ENCODE measurements at regions not wholly inside any gene's neighbourhood (a gene's known extent, or its start where the extent isn't known, plus 50 kb on each side); places are given as distances from the start of the nearest gene placed in this dataset.
A peak's percentile ranks its signal among the peaks of the same experiment; 100 is the strongest.
"Not testable (repeated sequence)": the region's sequence is repeated elsewhere in the genome, so short reads cannot be mapped to it uniquely, and the experiment has no call there.

GRCh38 chr18:46179306-46179705 lies 75.1 kb downstream of the HAUS1 start:
- no peak for DNase-seq (ENCODE audit: low read depth)
- H3K4me3 ChIP-seq (ENCODE audit: low read depth, low read length), result no peak overlapping the region
- no peak for TF ChIP-seq CTCF (IDR thresholded peaks at IDR 0.05; ENCODE audit: insufficient read depth, low read depth, low read length)

- DNase-seq (ENCODE audit: low read depth), result peak; percentile 14
- H3K4me3 ChIP-seq (ENCODE audit: low read depth, low read length), result no peak overlapping the region
- no peak for TF ChIP-seq CTCF (IDR thresholded peaks at IDR 0.05; ENCODE audit: insufficient read depth, low read depth, low read length)
These were observed 78.6 kb downstream of the HAUS1 start for GRCh38 chr18:46182633-46183358.

- not testable (repeated sequence) for DNase-seq (ENCODE audit: low read depth); H3K4me3 ChIP-seq (ENCODE audit: low read depth, low read length)
These were observed 80.1 kb downstream of the HAUS1 start for GRCh38 chr18:46184296-46184695.

GRCh38 chr18:46184727-46185126 lies 80.5 kb downstream of the HAUS1 start:
- no peak for DNase-seq (ENCODE audit: low read depth)
- H3K4me3 ChIP-seq (ENCODE audit: low read depth, low read length), result no peak overlapping the region
- no peak for TF ChIP-seq CTCF (IDR thresholded peaks at IDR 0.05; ENCODE audit: insufficient read depth, low read depth, low read length)

- no peak for DNase-seq (ENCODE audit: low read depth)
- no peak for TF ChIP-seq CTCF (IDR thresholded peaks at IDR 0.05; ENCODE audit: insufficient read depth, low read depth, low read length)
- H3K4me3 ChIP-seq (ENCODE audit: low read depth, low read length), result no peak overlapping the region
These were observed 86.5 kb downstream of the HAUS1 start for GRCh38 chr18:46190667-46191066.

GRCh38 chr18:46196627-46197243 lies 92.5 kb downstream of the HAUS1 start:
- TF ChIP-seq CTCF (IDR thresholded peaks at IDR 0.05; ENCODE audit: insufficient read depth, low read depth, low read length), result no peak
- H3K4me3 ChIP-seq (ENCODE audit: low read depth, low read length), result no peak overlapping the region
- DNase-seq (ENCODE audit: low read depth), result peak; percentile 71

GRCh38 chr18:46199515-46200147 lies 95.4 kb downstream of the HAUS1 start:
- DNase-seq (ENCODE audit: low read depth), result peak; percentile 75
- no peak overlapping the region for H3K4me3 ChIP-seq (ENCODE audit: low read depth, low read length)
- no peak for TF ChIP-seq CTCF (IDR thresholded peaks at IDR 0.05; ENCODE audit: insufficient read depth, low read depth, low read length)

GRCh38 chr18:46200178-46201055 lies 96.2 kb downstream of the HAUS1 start:
- DNase-seq (ENCODE audit: low read depth); H3K4me3 ChIP-seq (ENCODE audit: low read depth, low read length): not testable (repeated sequence)
